Epithelial cell of proximal tubule (primary cell): ENCODE measurements at regions not wholly inside any gene's neighbourhood (a gene's known extent, or its start where the extent isn't known, plus 50 kb on each side); places are given as distances from the start of the nearest gene placed in this dataset.

Source experiments
- DNase-seq: peaks from one replicate; pipeline ENCODE4 v3.0.0-alpha.2; 2011; ENCODE audit warnings: low read depth
- H3K4me3 ChIP-seq: 2 replicates; pipeline ENCODE4 v1.5.1; 2011; ENCODE audit warnings: low read depth, mild to moderate bottlenecking, low read length
- CTCF ChIP-seq: conservative IDR thresholded peaks from 2 replicates; pipeline ENCODE4 v1.5.1; 2012; ENCODE audit warnings: low read depth, mild to moderate bottlenecking, low read length

DNA sequence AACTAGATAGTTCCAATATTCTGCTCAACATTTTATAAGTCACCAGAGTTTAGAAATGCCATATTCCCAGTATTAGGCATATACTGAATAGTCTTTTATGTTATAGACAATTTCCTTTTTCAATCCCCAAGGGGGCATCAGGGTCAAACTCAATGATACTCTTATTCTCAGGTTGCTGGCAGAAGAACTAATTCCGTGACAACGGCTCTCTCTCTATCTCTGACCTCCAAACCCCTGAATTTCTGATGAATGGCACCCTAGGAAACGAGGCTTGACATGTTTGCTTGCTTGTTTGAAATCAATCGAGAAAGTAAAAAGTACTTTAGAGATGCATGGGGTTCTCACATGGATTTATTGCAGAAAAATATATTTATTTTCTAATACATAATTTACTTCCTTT is 160.1 kb downstream of the CASP12 start:
- TF ChIP-seq CTCF = no peak
- H3K4me3 ChIP-seq = no peak overlapping the region
- no peak for DNase-seq

DNA sequence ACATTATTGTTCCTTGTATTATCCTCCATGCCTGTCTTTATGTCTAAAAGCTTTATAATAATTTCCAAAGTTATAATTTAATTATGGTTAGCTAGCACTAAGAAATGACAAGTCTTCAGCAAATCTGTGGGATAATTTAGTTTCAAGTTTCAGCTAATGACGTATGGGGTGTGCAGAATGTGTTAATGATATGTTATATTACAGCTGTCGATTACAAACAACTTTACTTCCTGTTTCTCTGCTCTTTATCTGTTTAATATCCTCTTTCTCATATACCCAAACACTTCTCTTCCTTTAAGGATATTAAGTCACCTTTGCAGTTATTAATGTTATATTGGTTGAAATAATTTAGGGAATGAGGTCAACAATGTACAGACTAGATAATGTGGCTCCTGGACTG is 161.8 kb downstream of the CASP12 start:
- DNase-seq = no peak
- no peak overlapping the region for H3K4me3 ChIP-seq
- TF ChIP-seq CTCF = no peak

- no peak for DNase-seq
- TF ChIP-seq CTCF = no peak
- no peak overlapping the region for H3K4me3 ChIP-seq
Measured at GRCh38 chr11:104734998-104735397, 163.3 kb downstream of the CASP12 start.

DNA sequence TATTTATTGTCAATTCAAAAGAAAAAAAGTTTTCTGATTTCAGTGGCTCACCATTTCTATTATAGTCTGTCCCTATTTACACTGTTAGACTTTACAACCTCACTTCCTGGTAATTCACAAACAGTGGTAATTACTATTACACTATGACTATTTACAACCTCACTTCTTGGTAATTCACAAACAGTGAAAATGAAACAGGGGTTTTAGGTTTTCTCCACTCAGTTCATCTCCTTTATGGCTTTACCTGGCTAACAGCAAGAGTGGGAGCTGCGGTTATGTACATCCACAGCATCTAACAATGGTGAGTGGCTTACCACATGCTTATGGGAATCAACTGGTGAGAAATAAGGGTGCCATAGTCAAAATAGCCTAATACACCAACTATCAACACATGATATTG is 166.4 kb downstream of the CASP12 start:
- TF ChIP-seq CTCF = no peak
- H3K4me3 ChIP-seq = no peak overlapping the region
- no peak for DNase-seq

- no peak overlapping the region for H3K4me3 ChIP-seq
- no peak for DNase-seq
- TF ChIP-seq CTCF = no peak
Measured at GRCh38 chr11:104728927-104729326, 169.3 kb downstream of the CASP12 start.

DNA sequence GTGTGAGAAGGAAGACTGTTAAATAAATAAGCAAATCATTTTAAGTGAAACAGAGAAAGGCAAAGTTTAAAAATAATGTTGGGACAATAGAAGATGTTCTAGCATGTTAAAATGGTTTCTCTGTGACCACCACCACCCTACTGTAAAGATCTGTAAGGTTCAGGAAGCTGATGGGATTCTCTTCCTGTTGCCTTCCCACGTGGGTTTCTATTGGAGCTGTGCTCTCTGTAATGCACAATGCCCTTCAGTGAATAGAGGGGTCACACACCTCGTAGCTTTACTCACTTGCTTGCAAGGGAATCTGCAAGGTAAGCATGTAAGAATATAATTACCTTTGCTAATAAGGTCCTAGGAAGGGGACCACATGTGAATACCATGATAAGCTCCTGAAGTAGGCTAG is 170.5 kb downstream of the CASP12 start:
- no peak overlapping the region for H3K4me3 ChIP-seq
- DNase-seq = no peak
- no peak for TF ChIP-seq CTCF

DNA sequence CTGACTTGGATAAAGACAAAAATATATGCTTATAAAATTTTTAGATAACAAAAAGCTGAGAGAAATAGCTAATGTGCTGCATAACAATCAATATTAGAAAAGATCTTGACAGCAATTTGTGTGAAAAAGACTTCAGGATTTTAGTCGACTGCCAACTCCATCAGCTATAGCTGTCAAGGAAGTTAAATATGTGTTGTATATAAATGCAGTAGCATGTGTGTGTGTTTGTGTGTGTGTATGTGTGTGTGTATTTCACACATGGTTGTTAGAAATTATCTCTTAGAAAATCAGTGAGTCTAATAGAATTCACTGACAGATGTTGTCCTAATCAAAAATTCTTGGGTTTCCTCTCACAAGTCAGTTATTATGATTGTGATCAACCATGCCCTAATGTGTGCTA is 171.2 kb downstream of the CASP12 start:
- no peak for TF ChIP-seq CTCF
- DNase-seq = no peak
- no peak overlapping the region for H3K4me3 ChIP-seq
